ENCODE measurements at regions not wholly inside any gene's neighbourhood (a gene's known extent, or its start where the extent isn't known, plus 50 kb on each side); places are given as distances from the start of the nearest gene placed in this dataset.

DNA sequence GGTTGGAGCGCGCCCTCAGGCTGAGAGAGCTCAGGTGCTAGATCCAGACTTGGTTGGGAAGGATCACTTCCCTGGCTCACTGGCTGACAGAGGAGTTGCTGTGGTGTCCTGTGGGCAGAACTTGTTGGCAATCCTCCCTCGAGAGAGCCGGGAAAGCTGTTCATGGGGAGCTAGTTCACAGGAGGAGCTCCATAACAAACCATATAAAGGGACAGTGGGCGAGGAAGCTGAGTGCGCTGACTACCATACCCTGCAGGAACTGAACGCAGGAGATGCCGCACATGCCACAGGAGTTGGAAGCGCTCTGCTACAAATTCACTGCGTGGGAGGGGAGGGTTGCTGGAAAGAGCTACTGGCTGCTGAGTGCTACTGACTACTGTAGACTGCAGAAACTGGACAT is 243.2 kb downstream of the OGFRL1 start:
- ChIA-PET CTCF (interaction anchor here (0.7 kb wide), 1 partner anchor 551 kb away, joined by 3 read pairs; no protein-coding TSS in a partner anchor), POLR2A (no interaction called here)
- TF ChIP-seq PKNOX1 (IDR thresholded peaks at IDR 0.05), result no peak
- TF ChIP-seq FOXM1 (IDR thresholded peaks at IDR 0.05; ENCODE audit: borderline replicate concordance), result no peak
- no peak for TF ChIP-seq ZNF384 (IDR thresholded peaks at IDR 0.05)
- TF ChIP-seq FOXA1 (IDR thresholded peaks at IDR 0.05), result no peak
- TF ChIP-seq NFRKB (IDR thresholded peaks at IDR 0.05), result no peak
- TF ChIP-seq TARDBP (IDR thresholded peaks at IDR 0.05), result no peak
- TF ChIP-seq SUZ12 (IDR thresholded peaks at IDR 0.05), result no peak
- no peak for TF ChIP-seq LEF1 (IDR thresholded peaks at IDR 0.05; ENCODE audit: borderline replicate concordance)
- no peak for TF ChIP-seq BHLHE40 (IDR thresholded peaks at IDR 0.05; ENCODE audit: borderline replicate concordance)
- no peak for TF ChIP-seq SP1 (IDR thresholded peaks at IDR 0.05)
- TF ChIP-seq ARNT (IDR thresholded peaks at IDR 0.05), result no peak
- TF ChIP-seq ELF4 (IDR thresholded peaks at IDR 0.05), result no peak
- no peak for TF ChIP-seq HDGF (IDR thresholded peaks at IDR 0.05; ENCODE audit: borderline replicate concordance)
- no peak for TF ChIP-seq L3MBTL2 (conservative IDR thresholded peaks at IDR 0.05)
- no peak for TF ChIP-seq FOXK2 (IDR thresholded peaks at IDR 0.05)
- no peak for TF ChIP-seq CTBP1 (IDR thresholded peaks at IDR 0.05; ENCODE audit: borderline replicate concordance)
- DNase-seq (ENCODE audit: extremely low spot score), result no peak

DNA sequence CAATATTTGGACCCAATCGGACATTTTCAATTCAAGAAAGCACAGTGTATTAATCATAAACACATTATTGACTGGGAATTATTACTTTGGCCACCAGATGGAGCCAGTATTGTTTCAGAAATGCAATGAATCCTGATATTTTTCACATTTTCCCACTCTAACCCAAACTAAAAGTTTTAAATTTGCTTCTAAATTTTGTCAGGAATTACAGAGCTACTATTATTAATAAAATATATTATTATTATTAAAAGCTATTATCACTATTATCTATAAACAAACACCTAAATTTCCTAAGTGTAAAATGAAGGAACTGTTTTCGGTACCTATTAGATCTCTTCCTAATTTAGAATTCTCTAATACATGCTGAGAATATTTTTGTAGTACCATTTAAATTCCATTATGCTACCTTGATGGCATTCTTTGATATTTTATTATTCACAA is 245.3 kb downstream of the OGFRL1 start:
- CTCF ChIA-PET, result interaction anchor here (0.6 kb wide), 1 partner anchor 557 kb away, joined by 4 read pairs; no protein-coding TSS in a partner anchor
- no peak for DNase-seq (ENCODE audit: extremely low spot score)

GRCh38 chr6:71534921-71535320 is 246.3 kb downstream of the OGFRL1 start:
- DNase-seq (ENCODE audit: extremely low spot score), result no peak
- CTCF ChIA-PET, result no interaction called here
- TF ChIP-seq PKNOX1 (IDR thresholded peaks at IDR 0.05), result no peak
- no peak for TF ChIP-seq ARNT (IDR thresholded peaks at IDR 0.05)
- TF ChIP-seq NFRKB (IDR thresholded peaks at IDR 0.05), result no peak
- no peak for TF ChIP-seq HDGF (IDR thresholded peaks at IDR 0.05; ENCODE audit: borderline replicate concordance)
- TF ChIP-seq BHLHE40 (IDR thresholded peaks at IDR 0.05; ENCODE audit: borderline replicate concordance), result no peak
- no peak for TF ChIP-seq SUZ12 (IDR thresholded peaks at IDR 0.05)
- no peak for TF ChIP-seq FOXK2 (IDR thresholded peaks at IDR 0.05)
- no peak for TF ChIP-seq ZNF384 (IDR thresholded peaks at IDR 0.05)
- no peak for TF ChIP-seq TARDBP (IDR thresholded peaks at IDR 0.05)
- TF ChIP-seq FOXA1 (IDR thresholded peaks at IDR 0.05), result no peak
- TF ChIP-seq FOXM1 (IDR thresholded peaks at IDR 0.05; ENCODE audit: borderline replicate concordance), result no peak
- TF ChIP-seq CTBP1 (IDR thresholded peaks at IDR 0.05; ENCODE audit: borderline replicate concordance), result no peak
- TF ChIP-seq LEF1 (IDR thresholded peaks at IDR 0.05; ENCODE audit: borderline replicate concordance), result no peak
- TF ChIP-seq L3MBTL2 (conservative IDR thresholded peaks at IDR 0.05), result no peak
- no peak for TF ChIP-seq ELF4 (IDR thresholded peaks at IDR 0.05)
- TF ChIP-seq SP1 (IDR thresholded peaks at IDR 0.05), result no peak
- POLR2A ChIA-PET, result no interaction called here

More for the DNA sequence above, 245.3 kb downstream of the OGFRL1 start:
- no peak for TF ChIP-seq HDGF (IDR thresholded peaks at IDR 0.05; ENCODE audit: borderline replicate concordance)
- TF ChIP-seq FOXM1 (IDR thresholded peaks at IDR 0.05; ENCODE audit: borderline replicate concordance), result no peak
- no peak for TF ChIP-seq ZNF384 (IDR thresholded peaks at IDR 0.05)
- TF ChIP-seq NFRKB (IDR thresholded peaks at IDR 0.05), result no peak
- TF ChIP-seq TARDBP (IDR thresholded peaks at IDR 0.05), result no peak
- no peak for TF ChIP-seq L3MBTL2 (conservative IDR thresholded peaks at IDR 0.05)
- POLR2A ChIA-PET, result no interaction called here

DNA sequence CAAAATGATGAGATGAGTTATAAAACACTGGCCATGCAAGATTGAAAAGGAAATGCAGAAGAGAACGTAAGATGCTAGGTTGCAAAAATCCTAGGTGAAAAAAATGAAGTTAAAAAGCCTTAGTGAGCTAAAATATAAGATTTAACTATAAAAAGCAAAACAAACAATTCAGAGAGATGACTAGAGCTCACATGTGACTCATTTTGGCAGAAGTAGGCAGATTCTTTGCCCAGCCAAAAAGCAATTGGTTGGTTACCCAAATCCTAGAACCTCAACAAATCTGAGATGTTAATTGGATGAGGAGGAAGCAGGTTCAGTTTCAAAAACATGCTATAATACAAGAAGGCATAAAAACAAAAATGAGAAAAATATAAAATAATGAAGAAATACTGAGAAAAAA is 249.1 kb downstream of the OGFRL1 start:
- no peak for DNase-seq (ENCODE audit: extremely low spot score)
- ChIA-PET CTCF (no interaction called here), POLR2A (no interaction called here)
- TF ChIP-seq ELF4 (IDR thresholded peaks at IDR 0.05), result no peak
- no peak for TF ChIP-seq SP1 (IDR thresholded peaks at IDR 0.05)
- no peak for TF ChIP-seq L3MBTL2 (conservative IDR thresholded peaks at IDR 0.05)

GRCh38 chr6:71544028-71544427 is 255.4 kb downstream of the OGFRL1 start:
- POLR2A ChIA-PET, result no interaction called here
- TF ChIP-seq CTBP1 (IDR thresholded peaks at IDR 0.05; ENCODE audit: borderline replicate concordance), result no peak
- no peak for TF ChIP-seq TARDBP (IDR thresholded peaks at IDR 0.05)
- TF ChIP-seq HDGF (IDR thresholded peaks at IDR 0.05; ENCODE audit: borderline replicate concordance), result no peak
- no peak for TF ChIP-seq ELF4 (IDR thresholded peaks at IDR 0.05)
- no peak for TF ChIP-seq SUZ12 (IDR thresholded peaks at IDR 0.05)
- TF ChIP-seq LEF1 (IDR thresholded peaks at IDR 0.05; ENCODE audit: borderline replicate concordance), result no peak
- no peak for TF ChIP-seq FOXA1 (IDR thresholded peaks at IDR 0.05)
- no peak for TF ChIP-seq PKNOX1 (IDR thresholded peaks at IDR 0.05)
- no peak for TF ChIP-seq FOXM1 (IDR thresholded peaks at IDR 0.05; ENCODE audit: borderline replicate concordance)
- no peak for TF ChIP-seq BHLHE40 (IDR thresholded peaks at IDR 0.05; ENCODE audit: borderline replicate concordance)
- TF ChIP-seq ARNT (IDR thresholded peaks at IDR 0.05), result no peak
- no peak for TF ChIP-seq FOXK2 (IDR thresholded peaks at IDR 0.05)
- CTCF ChIA-PET, result no interaction called here
- DNase-seq (ENCODE audit: extremely low spot score), result no peak

GRCh38 chr6:71544906-71545305 is 256.3 kb downstream of the OGFRL1 start:
- DNase-seq (ENCODE audit: extremely low spot score), result no peak
- ChIA-PET CTCF (no interaction called here), POLR2A (no interaction called here)
- TF ChIP-seq L3MBTL2 (conservative IDR thresholded peaks at IDR 0.05) (no peak), SP1 (IDR thresholded peaks at IDR 0.05) (no peak), CTBP1 (IDR thresholded peaks at IDR 0.05; ENCODE audit: borderline replicate concordance) (no peak), HDGF (IDR thresholded peaks at IDR 0.05; ENCODE audit: borderline replicate concordance) (no peak), ARNT (IDR thresholded peaks at IDR 0.05) (no peak), NFRKB (IDR thresholded peaks at IDR 0.05) (no peak), PKNOX1 (IDR thresholded peaks at IDR 0.05) (no peak), TARDBP (IDR thresholded peaks at IDR 0.05) (no peak), ELF4 (IDR thresholded peaks at IDR 0.05) (no peak), LEF1 (IDR thresholded peaks at IDR 0.05; ENCODE audit: borderline replicate concordance) (no peak), ZNF384 (IDR thresholded peaks at IDR 0.05) (no peak), SUZ12 (IDR thresholded peaks at IDR 0.05) (no peak), BHLHE40 (IDR thresholded peaks at IDR 0.05; ENCODE audit: borderline replicate concordance) (no peak)
